RWPE2 (cell line): ENCODE measurements at regions not wholly inside any gene's neighbourhood (a gene's known extent, or its start where the extent isn't known, plus 50 kb on each side); places are given as distances from the start of the nearest gene placed in this dataset.

Source experiments
- ATAC-seq: fragments of 200-7000 bp; cut with Tn5 transposase; 3 replicates; pipeline ENCODE4 v1.9.1; 2021; ENCODE audit warnings: low read depth
- DNase-seq: peaks from one replicate; pipeline ENCODE4 v3.0.0-alpha.2; 2020; ENCODE audit warnings: low spot score
- H3K27ac ChIP-seq: fragments of 450-650 bp; 2 replicates; pipeline ENCODE4 v1.5.1; 2017; ENCODE audit warnings: mild to moderate bottlenecking; ENCODE audit not compliant: poor library complexity, severe bottlenecking
- H3K27me3 ChIP-seq: fragments of 250-450 bp; sonication (Bioruptor Pico); 2 replicates; pipeline ENCODE4 v1.5.1; 2021; ENCODE audit warnings: mild to moderate bottlenecking, moderate library complexity; ENCODE audit not compliant: insufficient read depth, poor library complexity, severe bottlenecking
- H3K36me3 ChIP-seq: fragments of 250-450 bp; sonication (Bioruptor Pico); 2 replicates; pipeline ENCODE4 v1.5.1; 2020; ENCODE audit warnings: low read depth, mild to moderate bottlenecking, moderate library complexity
- H3K4me1 ChIP-seq: fragments of 250-450 bp; sonication (Bioruptor Pico); 2 replicates; pipeline ENCODE4 v1.5.1; 2021; ENCODE audit warnings: mild to moderate bottlenecking, moderate library complexity; ENCODE audit not compliant: insufficient read depth, poor library complexity, severe bottlenecking
- H3K4me3 ChIP-seq: fragments of 250-450 bp; sonication (Bioruptor Pico); 2 replicates; pipeline ENCODE4 v1.5.1; 2021; ENCODE audit warnings: mild to moderate bottlenecking, moderate library complexity; ENCODE audit not compliant: severe bottlenecking
- H3K9me3 ChIP-seq: fragments of 250-450 bp; sonication (Bioruptor Pico); 2 replicates; pipeline ENCODE4 v1.5.1; 2021; ENCODE audit warnings: mild to moderate bottlenecking, moderate library complexity; ENCODE audit not compliant: severe bottlenecking
- TF ChIP-seq, protein P1 (sequence below): fragments of 450-650 bp; IDR thresholded peaks from one replicate; pipeline ENCODE4 v1.5.1; 2017; ENCODE audit warnings: mild to moderate bottlenecking, moderate library complexity; ENCODE audit not compliant: poor library complexity, severe bottlenecking

GRCh38 chr4:30932581-30932980 is 212.4 kb downstream of the PCDH7 start:
- H3K4me1 ChIP-seq = no peaks in the 10 kb centered on the region
- H3K27ac ChIP-seq = no peak overlapping the region
- no peak for ATAC-seq
- no peak overlapping the region for H3K4me3 ChIP-seq
- TF ChIP-seq, protein P1, sequence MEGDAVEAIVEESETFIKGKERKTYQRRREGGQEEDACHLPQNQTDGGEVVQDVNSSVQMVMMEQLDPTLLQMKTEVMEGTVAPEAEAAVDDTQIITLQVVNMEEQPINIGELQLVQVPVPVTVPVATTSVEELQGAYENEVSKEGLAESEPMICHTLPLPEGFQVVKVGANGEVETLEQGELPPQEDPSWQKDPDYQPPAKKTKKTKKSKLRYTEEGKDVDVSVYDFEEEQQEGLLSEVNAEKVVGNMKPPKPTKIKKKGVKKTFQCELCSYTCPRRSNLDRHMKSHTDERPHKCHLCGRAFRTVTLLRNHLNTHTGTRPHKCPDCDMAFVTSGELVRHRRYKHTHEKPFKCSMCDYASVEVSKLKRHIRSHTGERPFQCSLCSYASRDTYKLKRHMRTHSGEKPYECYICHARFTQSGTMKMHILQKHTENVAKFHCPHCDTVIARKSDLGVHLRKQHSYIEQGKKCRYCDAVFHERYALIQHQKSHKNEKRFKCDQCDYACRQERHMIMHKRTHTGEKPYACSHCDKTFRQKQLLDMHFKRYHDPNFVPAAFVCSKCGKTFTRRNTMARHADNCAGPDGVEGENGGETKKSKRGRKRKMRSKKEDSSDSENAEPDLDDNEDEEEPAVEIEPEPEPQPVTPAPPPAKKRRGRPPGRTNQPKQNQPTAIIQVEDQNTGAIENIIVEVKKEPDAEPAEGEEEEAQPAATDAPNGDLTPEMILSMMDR = no peak
- DNase-seq = no peak
- H3K27me3 ChIP-seq = no peaks in the 10 kb centered on the region
- no peaks in the 10 kb centered on the region for H3K36me3 ChIP-seq
- no peaks in the 10 kb centered on the region for H3K9me3 ChIP-seq

DNA sequence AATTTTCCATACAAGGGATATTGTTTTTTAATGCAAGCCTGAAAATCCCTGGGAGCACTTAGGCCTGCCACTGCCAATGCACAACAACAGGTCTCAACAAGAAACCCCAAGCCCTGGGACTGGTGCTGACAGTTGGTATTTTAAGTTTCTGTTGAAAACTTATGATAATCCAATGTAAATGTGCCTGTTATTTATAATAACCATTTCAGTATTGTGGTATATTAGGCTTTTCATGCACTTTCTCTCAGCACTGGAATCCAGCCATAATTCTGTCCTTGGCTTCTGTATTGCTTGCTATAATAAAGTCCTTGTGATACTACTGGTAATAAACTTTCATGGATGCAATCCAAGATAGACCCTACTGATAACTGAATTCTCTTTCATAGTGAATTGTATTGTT is 218.9 kb downstream of the PCDH7 start:
- no peaks in the 10 kb centered on the region for H3K27me3 ChIP-seq
- peaks cover 5% of the 10 kb centered on the region for H3K4me1 ChIP-seq
- TF ChIP-seq, protein P1 = no peak
- DNase-seq = no peak
- no peak overlapping the region for H3K4me3 ChIP-seq
- no peak for ATAC-seq
- H3K27ac ChIP-seq = no peak overlapping the region
- no peaks in the 10 kb centered on the region for H3K36me3 ChIP-seq
- no peaks in the 10 kb centered on the region for H3K9me3 ChIP-seq

DNA sequence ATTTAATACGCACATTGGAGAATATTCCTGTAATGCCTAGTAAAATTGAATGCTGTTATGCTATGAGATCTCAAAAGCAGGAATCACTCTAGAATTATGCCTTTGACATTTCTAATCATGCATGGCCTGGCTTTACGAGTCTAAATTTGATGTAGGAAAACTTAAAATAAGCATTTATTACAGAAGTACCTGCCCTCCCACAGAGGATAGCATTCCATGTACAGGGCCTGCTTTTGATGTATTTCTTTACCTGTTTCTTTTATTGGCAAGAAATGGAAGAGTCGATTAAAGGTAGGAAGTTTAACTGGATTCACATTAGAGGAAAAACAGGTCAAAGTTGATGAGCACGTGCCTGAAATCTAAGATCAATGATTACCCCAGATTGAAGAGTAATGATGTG is 219.5 kb downstream of the PCDH7 start:
- Histone ChIP-seq H3K4me1 (peaks cover 5% of the 10 kb centered on the region), H3K4me3 (no peak overlapping the region), H3K9me3 (no peaks in the 10 kb centered on the region), H3K27me3 (no peaks in the 10 kb centered on the region), H3K36me3 (no peaks in the 10 kb centered on the region), H3K27ac (no peak overlapping the region)
- TF ChIP-seq, protein P1 = no peak
- ATAC-seq = no peak
- no peak for DNase-seq

DNA sequence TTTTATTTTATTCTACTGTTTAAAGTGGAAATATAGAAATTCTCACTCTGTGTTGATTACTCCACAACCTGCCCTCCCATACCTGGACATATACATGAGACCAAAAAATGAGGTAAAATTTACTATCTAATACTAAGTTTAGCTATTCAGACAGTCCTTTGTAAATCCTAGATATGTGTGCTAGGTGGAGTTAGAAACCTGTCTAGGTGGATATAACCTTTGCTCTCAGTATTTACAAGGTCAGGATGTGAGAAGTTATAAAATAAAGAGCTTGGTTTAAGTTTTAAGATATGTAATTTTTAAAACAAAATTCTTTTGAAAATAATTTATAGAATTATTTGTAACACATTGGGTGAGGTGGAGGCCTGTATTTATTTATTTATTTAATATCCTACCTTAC is 221.5 kb downstream of the PCDH7 start:
- no peaks in the 10 kb centered on the region for H3K9me3 ChIP-seq
- TF ChIP-seq, protein P1 = no peak
- H3K27ac ChIP-seq = no peak overlapping the region
- ATAC-seq (no peak), DNase-seq (no peak)
- peaks cover 12% of the 10 kb centered on the region for H3K4me1 ChIP-seq
- H3K27me3 ChIP-seq = no peaks in the 10 kb centered on the region
- H3K4me3 ChIP-seq = no peak overlapping the region
- no peaks in the 10 kb centered on the region for H3K36me3 ChIP-seq

DNA sequence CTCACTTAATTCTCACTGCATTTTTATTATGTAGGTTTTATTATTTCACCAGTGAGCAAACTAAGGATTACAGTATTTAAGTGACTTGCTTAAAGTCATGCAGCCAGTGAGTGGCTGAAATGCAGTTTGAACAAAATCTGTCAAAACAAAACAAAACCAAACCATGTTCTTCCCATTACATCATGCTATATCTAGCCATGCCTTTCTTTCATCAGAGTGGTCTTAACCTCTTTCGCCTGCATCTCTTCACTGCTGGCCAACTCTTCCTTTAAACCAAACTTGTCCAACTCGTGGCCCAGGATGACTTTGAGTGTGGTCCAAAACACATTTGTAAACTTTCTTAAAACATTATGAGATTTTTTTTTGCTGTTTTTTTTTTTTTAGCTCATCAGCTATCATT is 223.2 kb downstream of the PCDH7 start:
- Histone ChIP-seq H3K27ac (no peak overlapping the region), H3K4me3 (no peak overlapping the region), H3K9me3 (no peaks in the 10 kb centered on the region), H3K27me3 (no peaks in the 10 kb centered on the region), H3K4me1 (peaks cover 12% of the 10 kb centered on the region), H3K36me3 (no peaks in the 10 kb centered on the region)
- no peak for DNase-seq
- no peak for ATAC-seq
- TF ChIP-seq, protein P1 = no peak
